ENCODE measurements at regions not wholly inside any gene's neighbourhood (a gene's known extent, or its start where the extent isn't known, plus 50 kb on each side); places are given as distances from the start of the nearest gene placed in this dataset.

DNA sequence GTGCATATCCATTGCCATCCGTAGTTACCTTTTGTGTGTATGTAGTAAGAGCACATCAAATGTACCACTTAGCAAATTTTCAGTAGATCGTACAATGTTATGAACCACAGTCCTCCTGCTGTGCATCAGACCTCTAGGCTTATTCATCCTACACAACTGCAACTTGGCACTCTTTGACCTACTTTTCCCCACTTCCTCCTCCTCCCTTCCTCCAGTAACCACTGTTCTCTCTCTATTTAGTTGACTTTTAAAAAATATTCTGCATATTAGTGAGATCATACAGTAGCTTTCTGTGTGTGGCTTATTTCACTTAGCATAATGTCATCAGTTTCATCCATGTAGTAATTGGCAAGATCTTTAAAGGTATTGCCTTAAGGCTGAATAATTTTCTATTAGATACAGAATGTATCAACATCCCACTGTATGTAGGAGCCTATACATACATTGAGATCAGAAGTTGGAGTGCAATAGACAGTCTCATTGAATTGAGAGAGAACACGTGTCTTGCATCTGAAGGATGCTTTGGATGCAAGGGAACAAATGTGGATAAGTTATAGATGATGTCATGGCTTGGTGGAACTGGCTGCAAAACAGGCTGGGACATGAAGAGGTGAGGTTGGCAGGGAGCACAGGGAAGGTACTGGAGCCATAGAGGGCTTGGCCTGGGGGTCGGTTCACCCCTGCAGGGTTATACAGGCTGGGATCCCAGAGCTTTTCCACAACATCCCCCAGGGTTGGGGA, 83.0 kb upstream of the FAM180A start:
- no peak overlapping the region for H3K4me2 ChIP-seq (ENCODE audit: insufficient read depth in 1 of 2, low read depth in 2 of 2, low read length in 2 of 2)
- no peak overlapping the region for H2AFZ ChIP-seq (ENCODE audit: low read length)
- no peaks in the 10 kb centered on the region for H3K79me1 ChIP-seq (ENCODE audit: low read depth, low read length)
- H2BK12ac ChIP-seq (ENCODE audit: low read depth, low read length): no peak overlapping the region
- no peak overlapping the region for H2BK120ac ChIP-seq (replicated peaks; ENCODE audit: low read depth, low read length)
- no peaks in the 10 kb centered on the region for H3K27me3 ChIP-seq (replicated peaks in 1 of 4; ENCODE audit: control insufficient read depth in 3 of 4, extremely low read depth in 1 of 4, insufficient read depth in 3 of 4, low read length in 3 of 4)
- H3K27ac ChIP-seq (ENCODE audit: low read depth, low read length): no peak overlapping the region
- ChIA-PET CTCF (ENCODE audit: partially characterized antibody) (interaction anchor here (1.0 to 1.2 kb wide), 2 partner anchors 34 to 283 kb away, joined by 3 to 4 read pairs; no protein-coding TSS in a partner anchor), POLR2A (ENCODE audit: partially characterized antibody) (no interaction called here)
- H2BK5ac ChIP-seq (ENCODE audit: low read depth, low read length): no peak overlapping the region
- H3K9ac ChIP-seq (replicated peaks in 1 of 4; ENCODE audit: extremely low read depth in 1 of 4, low read depth in 3 of 4, low read length in 3 of 4): no peak overlapping the region
- H3K56ac ChIP-seq (replicated peaks; ENCODE audit: insufficient read length, low read depth, low read length): no peak overlapping the region
- WGBS, 2 experiments (ENCODE audit: extremely low coverage in 1 of 2, insufficient coverage in 1 of 2, insufficient read length in 1 of 2, insufficient replicate concordance in 2 of 2, low coverage in 1 of 2, low lambda C conversion rate in 2 of 2, missing lambda C conversion rate in 1 of 2): 70% methylated on average over 4 of the region's 4 CpGs; no CpG with 5 or more reads in 1 of the 2 experiments
- H2BK20ac ChIP-seq (ENCODE audit: low read length): no peak overlapping the region
- H4K5ac ChIP-seq (ENCODE audit: insufficient read length, low read depth, low read length): no peak overlapping the region
- H3K4me1 ChIP-seq (replicated peaks in 1 of 4; ENCODE audit: control insufficient read depth in 3 of 4, insufficient read depth in 4 of 4, low read length in 3 of 4): no peaks in the 10 kb centered on the region
- H4K8ac ChIP-seq (ENCODE audit: extremely low read depth, insufficient read depth, low read length): no peak overlapping the region
- H3K79me2 ChIP-seq (ENCODE audit: control insufficient read depth in 1 of 2, insufficient read depth in 2 of 2, low read length in 2 of 2): no peaks in the 10 kb centered on the region
- H3K14ac ChIP-seq (ENCODE audit: insufficient read length): no peak overlapping the region
- H4K91ac ChIP-seq (replicated peaks; ENCODE audit: insufficient read length, low read length): no peak overlapping the region
- H2BK15ac ChIP-seq (ENCODE audit: low read length): no peak overlapping the region
- H3K18ac ChIP-seq (ENCODE audit: extremely low read depth, low read length): no peak overlapping the region
- H3K4ac ChIP-seq (replicated peaks; ENCODE audit: insufficient read length, low read depth, low read length): no peak overlapping the region
- no peak for DNase-seq (ENCODE audit: low read depth in 1 of 2, low spot score in 2 of 2)
- H3K9me3 ChIP-seq (ENCODE audit: insufficient read depth in 2 of 2, low read depth in 1 of 2, low read length in 1 of 2): no peaks in the 10 kb centered on the region
- H4K20me1 ChIP-seq (replicated peaks in 1 of 2; ENCODE audit: control insufficient read depth in 1 of 2, insufficient read depth in 2 of 2, low read length in 2 of 2): no peaks in the 10 kb centered on the region
- no peak overlapping the region for H3K4me3 ChIP-seq (ENCODE audit: extremely low read depth in 1 of 4, insufficient read depth in 2 of 4, low read depth in 3 of 4, low read length in 4 of 4)
- H3K23me2 ChIP-seq (ENCODE audit: low read depth, low read length): 0 out of 2 replicates have a peak, but pooled peaks cover 2% of the 10 kb centered on the region
- no peak for FAIRE-seq
- H3K36me3 ChIP-seq (ENCODE audit: control insufficient read depth in 2 of 4, insufficient read depth in 4 of 4, low read length in 3 of 4): no peaks in the 10 kb centered on the region
- no peak for TF ChIP-seq EP300 (IDR thresholded peaks at IDR 0.05; ENCODE audit: borderline replicate concordance in 1 of 2, low read depth in 2 of 2, low read length in 2 of 2)
- TF ChIP-seq POU5F1 (IDR thresholded peaks at IDR 0.05; ENCODE audit: low read depth, low read length): no peak
- no peak for TF ChIP-seq CHD2 (IDR thresholded peaks at IDR 0.05; ENCODE audit: low read length)
- TF ChIP-seq GABPA (IDR thresholded peaks at IDR 0.05; ENCODE audit: borderline replicate concordance, insufficient read depth, low read length): no peak
- no peak for TF ChIP-seq HDAC6 (IDR thresholded peaks at IDR 0.05; ENCODE audit: low read depth, low read length)
- TF ChIP-seq RXRA (IDR thresholded peaks at IDR 0.05; ENCODE audit: insufficient read depth, low read depth, low read length): no peak
- TF ChIP-seq TAF1 (IDR thresholded peaks at IDR 0.05; ENCODE audit: low read depth, low read length): no peak
- no peak for TF ChIP-seq SIN3A (conservative IDR thresholded peaks at IDR 0.05 in 1 of 2, IDR thresholded peaks at IDR 0.05 in 1 of 2; ENCODE audit: low read depth in 1 of 2, low read length in 2 of 2)
- no peak for TF ChIP-seq SP2 (IDR thresholded peaks at IDR 0.05; ENCODE audit: low read length)
- TF ChIP-seq FOSL1 (IDR thresholded peaks at IDR 0.05; ENCODE audit: insufficient read depth, low read depth, low read length): no peak
- no peak for TF ChIP-seq TAF7 (optimal IDR thresholded peaks at IDR 0.05; ENCODE audit: borderline replicate concordance, low read depth, low read length)
- TF ChIP-seq HDAC2 (IDR thresholded peaks at IDR 0.05; ENCODE audit: borderline replicate concordance in 1 of 2, low read depth in 2 of 2, low read length in 2 of 2): no peak
- TF ChIP-seq EZH2 (IDR thresholded peaks at IDR 0.05; ENCODE audit: low read depth, low read length, severe bottlenecking): no peak
- no peak overlapping the region for H2AK5ac ChIP-seq (ENCODE audit: low read depth, low read length)
- H3K23ac ChIP-seq (ENCODE audit: insufficient read length): no peak overlapping the region

Data from H1 (cell line).